ENCODE measurements at regions not wholly inside any gene's neighbourhood (a gene's known extent, or its start where the extent isn't known, plus 50 kb on each side); places are given as distances from the start of the nearest gene placed in this dataset.

DNA sequence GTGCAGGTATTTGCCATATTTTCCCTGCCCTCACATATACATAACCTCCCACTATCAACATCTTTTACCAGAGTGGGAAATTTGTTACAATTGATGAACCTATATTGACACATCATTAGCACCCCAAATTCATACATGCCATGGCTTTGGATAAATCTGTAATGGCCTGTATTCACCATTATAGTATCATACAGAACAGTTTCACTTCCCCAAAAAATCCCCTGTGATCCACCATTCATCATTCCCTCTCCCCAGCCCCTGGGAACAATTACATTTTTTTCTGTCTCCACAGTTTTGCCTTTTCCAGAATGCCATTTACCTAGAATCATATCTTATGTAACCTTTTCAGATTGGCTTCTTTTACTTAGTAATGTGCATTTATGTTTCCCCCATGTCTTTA is 494.5 kb downstream of the RNF144A start:
- Histone ChIP-seq H3K9me3 (ENCODE audit: control insufficient read depth in 3 of 3, low read length in 3 of 3) (no peaks in the 10 kb centered on the region), H3K4me1 (ENCODE audit: control insufficient read depth in 3 of 3, insufficient read depth in 3 of 3, low read length in 3 of 3) (no peaks in the 10 kb centered on the region), H3K4me3 (ENCODE audit: low read length in 3 of 3) (no peak overlapping the region), H3K36me3 (ENCODE audit: control insufficient read depth in 3 of 3, insufficient read depth in 3 of 3, low read length in 3 of 3) (no peaks in the 10 kb centered on the region), H3K27ac (ENCODE audit: low read depth, low read length) (no peak overlapping the region), H3K27me3 (ENCODE audit: control insufficient read depth in 3 of 3, insufficient read depth in 3 of 3, low read length in 3 of 3) (peaks cover 0 to 5% (median 3%) of the 10 kb centered on the region in 3 donors), H3K9ac (ENCODE audit: low read depth in 1 of 3, low read length in 3 of 3) (no peak overlapping the region)

DNA sequence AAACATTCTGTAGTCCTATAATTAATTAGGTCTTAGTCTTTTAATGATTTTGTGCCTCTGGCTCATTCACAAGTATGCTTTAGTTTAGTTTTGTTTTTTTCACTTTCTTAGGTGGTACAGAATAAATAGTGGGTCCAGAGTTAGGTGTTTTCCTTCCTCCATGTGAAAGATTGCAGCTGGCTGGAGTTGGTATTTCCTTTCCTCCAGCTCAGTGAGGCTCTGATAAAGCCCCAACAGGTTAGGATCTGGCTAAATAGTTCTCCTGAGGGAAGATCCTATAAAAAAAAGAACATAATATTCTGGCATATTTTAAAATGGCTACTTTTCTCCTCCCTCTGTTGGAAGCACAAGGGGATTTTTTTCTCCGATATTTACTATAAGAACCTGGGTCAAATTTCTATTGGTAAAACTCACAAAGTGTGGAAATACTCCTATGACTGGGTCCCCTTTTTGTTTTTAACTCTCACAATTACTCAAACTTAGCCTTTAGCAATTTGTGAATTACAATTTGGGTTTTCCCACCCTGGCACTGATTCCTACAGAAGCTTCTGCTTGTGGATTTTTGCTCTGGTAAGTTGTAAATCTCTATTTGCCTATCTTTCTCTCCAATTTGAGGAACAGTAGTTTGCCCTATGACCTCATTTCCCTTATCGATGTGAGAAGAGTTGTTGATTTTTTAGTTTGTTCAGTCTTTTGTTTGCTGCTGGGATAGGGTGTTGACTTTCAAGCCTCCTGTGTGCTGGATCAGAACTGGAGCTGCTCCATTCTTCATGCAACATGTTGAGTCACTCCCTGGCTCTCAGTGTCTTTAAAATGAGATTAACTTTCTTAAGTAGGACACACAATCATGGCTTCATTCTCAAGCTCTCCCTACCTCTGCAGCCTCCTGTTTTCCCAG is 500.9 kb downstream of the RNF144A start:
- Histone ChIP-seq H3K27ac (ENCODE audit: low read depth, low read length) (no peak overlapping the region), H3K9me3 (ENCODE audit: control insufficient read depth in 3 of 3, low read length in 3 of 3) (no peaks in the 10 kb centered on the region), H3K27me3 (ENCODE audit: control insufficient read depth in 3 of 3, insufficient read depth in 3 of 3, low read length in 3 of 3) (peaks cover 0 to 7% (median under 1%) of the 10 kb centered on the region in 3 donors), H3K36me3 (ENCODE audit: control insufficient read depth in 3 of 3, insufficient read depth in 3 of 3, low read length in 3 of 3) (no peaks in the 10 kb centered on the region), H3K9ac (ENCODE audit: low read depth in 1 of 3, low read length in 3 of 3) (no peak overlapping the region), H3K4me3 (ENCODE audit: low read length in 3 of 3) (no peak overlapping the region), H3K4me1 (ENCODE audit: control insufficient read depth in 3 of 3, insufficient read depth in 3 of 3, low read length in 3 of 3) (no peaks in the 10 kb centered on the region)

DNA sequence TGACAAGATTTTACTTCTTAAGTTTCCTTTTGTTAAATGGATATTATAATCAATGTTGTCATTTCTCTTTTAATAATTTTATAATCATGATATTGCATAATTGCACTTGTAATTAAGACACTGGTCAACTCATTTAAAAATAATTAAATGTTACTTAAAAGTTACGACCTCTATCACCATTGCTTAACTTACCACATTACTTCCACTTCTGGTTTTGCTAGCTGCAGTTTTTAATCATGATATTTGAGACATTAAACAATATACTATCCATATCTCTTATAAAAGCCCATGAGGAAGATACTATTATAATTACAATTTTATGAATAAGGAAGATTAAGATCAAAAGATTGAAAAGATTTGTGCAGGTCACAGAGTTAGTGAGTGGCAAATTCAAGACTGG is 502.0 kb downstream of the RNF144A start:
- no peaks in the 10 kb centered on the region for H3K4me1 ChIP-seq (ENCODE audit: control insufficient read depth in 3 of 3, insufficient read depth in 3 of 3, low read length in 3 of 3)
- no peaks in the 10 kb centered on the region for H3K36me3 ChIP-seq (ENCODE audit: control insufficient read depth in 3 of 3, insufficient read depth in 3 of 3, low read length in 3 of 3)
- H3K27ac ChIP-seq (ENCODE audit: low read depth, low read length), result no peak overlapping the region
- no peaks in the 10 kb centered on the region for H3K9me3 ChIP-seq (ENCODE audit: control insufficient read depth in 3 of 3, low read length in 3 of 3)
- H3K4me3 ChIP-seq (ENCODE audit: low read length in 3 of 3), result no peak overlapping the region
- H3K9ac ChIP-seq (ENCODE audit: low read depth in 1 of 3, low read length in 3 of 3), result no peak overlapping the region
- peaks cover 0 to 10% (median 3%) of the 10 kb centered on the region in 3 donors for H3K27me3 ChIP-seq (ENCODE audit: control insufficient read depth in 3 of 3, insufficient read depth in 3 of 3, low read length in 3 of 3)

DNA sequence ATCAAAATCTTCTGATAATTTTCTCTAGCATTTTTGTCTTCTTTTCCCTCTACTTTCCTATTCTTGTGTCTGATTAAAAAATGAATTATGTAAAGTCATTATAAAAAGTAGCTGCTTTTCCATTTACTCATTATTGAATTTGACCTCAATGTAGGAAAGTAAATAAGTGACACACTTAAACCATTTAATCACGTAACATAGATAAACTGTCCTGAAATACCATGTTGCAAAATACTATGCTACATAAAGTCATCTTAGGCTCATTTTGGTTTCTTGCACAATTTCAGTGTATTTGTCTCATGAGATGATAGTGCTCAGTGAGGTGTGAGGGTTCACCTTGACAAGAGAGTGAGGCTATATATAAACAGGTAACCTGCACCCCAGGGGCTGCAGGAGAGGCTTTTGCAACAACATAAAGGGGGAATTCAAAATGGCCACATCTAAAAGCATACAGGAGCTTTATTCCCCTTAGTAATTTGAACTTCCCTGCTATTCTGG is 502.7 kb downstream of the RNF144A start:
- Histone ChIP-seq H3K9me3 (ENCODE audit: control insufficient read depth in 3 of 3, low read length in 3 of 3) (no peaks in the 10 kb centered on the region), H3K9ac (ENCODE audit: low read depth in 1 of 3, low read length in 3 of 3) (no peak overlapping the region), H3K36me3 (ENCODE audit: control insufficient read depth in 3 of 3, insufficient read depth in 3 of 3, low read length in 3 of 3) (no peaks in the 10 kb centered on the region), H3K27ac (ENCODE audit: low read depth, low read length) (no peak overlapping the region), H3K4me1 (ENCODE audit: control insufficient read depth in 3 of 3, insufficient read depth in 3 of 3, low read length in 3 of 3) (no peaks in the 10 kb centered on the region), H3K27me3 (ENCODE audit: control insufficient read depth in 3 of 3, insufficient read depth in 3 of 3, low read length in 3 of 3) (peaks cover 0 to 10% (median 3%) of the 10 kb centered on the region in 3 donors), H3K4me3 (ENCODE audit: low read length in 3 of 3) (no peak overlapping the region)

DNA sequence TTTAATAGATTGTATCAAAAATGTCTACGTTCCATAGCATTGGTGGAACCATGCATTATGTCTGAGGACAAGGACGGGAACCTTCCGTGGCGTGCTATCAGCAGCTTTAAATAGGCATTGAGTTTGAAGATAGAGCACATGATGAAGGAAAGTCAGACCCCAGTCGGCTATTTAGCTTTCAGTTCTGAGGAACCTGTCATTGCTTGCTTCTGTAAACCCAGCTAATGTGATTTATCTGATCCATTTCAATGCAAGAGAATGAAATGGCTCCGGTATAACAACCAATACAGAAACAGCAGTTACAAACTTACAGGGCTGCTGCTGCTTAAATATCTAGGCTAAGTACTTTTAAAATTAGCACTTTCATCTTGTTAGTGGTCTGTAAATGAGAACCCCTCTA is 503.3 kb downstream of the RNF144A start:
- H3K27ac ChIP-seq (ENCODE audit: low read depth, low read length), result no peak overlapping the region
- H3K36me3 ChIP-seq (ENCODE audit: control insufficient read depth in 3 of 3, insufficient read depth in 3 of 3, low read length in 3 of 3), result no peaks in the 10 kb centered on the region
- no peak overlapping the region for H3K9ac ChIP-seq (ENCODE audit: low read depth in 1 of 3, low read length in 3 of 3)
- H3K4me3 ChIP-seq (ENCODE audit: low read length in 3 of 3), result no peak overlapping the region
- H3K4me1 ChIP-seq (ENCODE audit: control insufficient read depth in 3 of 3, insufficient read depth in 3 of 3, low read length in 3 of 3), result no peaks in the 10 kb centered on the region
- peaks cover 0 to 10% (median 3%) of the 10 kb centered on the region in 3 donors for H3K27me3 ChIP-seq (ENCODE audit: control insufficient read depth in 3 of 3, insufficient read depth in 3 of 3, low read length in 3 of 3)
- no peaks in the 10 kb centered on the region for H3K9me3 ChIP-seq (ENCODE audit: control insufficient read depth in 3 of 3, low read length in 3 of 3)

DNA sequence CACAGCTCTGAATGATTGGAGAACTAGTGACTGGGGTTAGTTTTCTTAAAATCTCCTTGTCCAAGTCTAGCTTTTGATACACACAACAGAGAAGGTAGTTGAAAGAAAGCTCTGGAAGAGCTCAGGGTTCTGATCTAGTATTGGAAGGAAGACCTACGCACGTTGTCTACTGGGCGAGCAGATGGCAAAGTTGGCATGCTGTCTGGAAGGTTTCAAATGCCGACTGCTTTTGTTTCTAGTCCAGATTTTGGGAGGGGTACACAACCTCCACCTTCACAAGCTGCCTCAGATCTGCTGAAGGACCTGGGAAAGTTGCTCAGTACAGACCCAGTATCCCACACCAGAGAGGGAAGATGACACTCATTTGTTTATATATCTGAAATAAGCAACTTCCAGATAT is 507.3 kb downstream of the RNF144A start:
- Histone ChIP-seq H3K27ac (ENCODE audit: low read depth, low read length) (no peak overlapping the region), H3K9ac (ENCODE audit: low read depth in 1 of 3, low read length in 3 of 3) (no peak overlapping the region), H3K27me3 (ENCODE audit: control insufficient read depth in 3 of 3, insufficient read depth in 3 of 3, low read length in 3 of 3) (peaks cover 3 to 19% (median 6%) of the 10 kb centered on the region in 3 donors), H3K9me3 (ENCODE audit: control insufficient read depth in 3 of 3, low read length in 3 of 3) (no peaks in the 10 kb centered on the region), H3K4me1 (ENCODE audit: control insufficient read depth in 3 of 3, insufficient read depth in 3 of 3, low read length in 3 of 3) (no peaks in the 10 kb centered on the region), H3K4me3 (ENCODE audit: low read length in 3 of 3) (no peak overlapping the region), H3K36me3 (ENCODE audit: control insufficient read depth in 3 of 3, insufficient read depth in 3 of 3, low read length in 3 of 3) (no peaks in the 10 kb centered on the region)

DNA sequence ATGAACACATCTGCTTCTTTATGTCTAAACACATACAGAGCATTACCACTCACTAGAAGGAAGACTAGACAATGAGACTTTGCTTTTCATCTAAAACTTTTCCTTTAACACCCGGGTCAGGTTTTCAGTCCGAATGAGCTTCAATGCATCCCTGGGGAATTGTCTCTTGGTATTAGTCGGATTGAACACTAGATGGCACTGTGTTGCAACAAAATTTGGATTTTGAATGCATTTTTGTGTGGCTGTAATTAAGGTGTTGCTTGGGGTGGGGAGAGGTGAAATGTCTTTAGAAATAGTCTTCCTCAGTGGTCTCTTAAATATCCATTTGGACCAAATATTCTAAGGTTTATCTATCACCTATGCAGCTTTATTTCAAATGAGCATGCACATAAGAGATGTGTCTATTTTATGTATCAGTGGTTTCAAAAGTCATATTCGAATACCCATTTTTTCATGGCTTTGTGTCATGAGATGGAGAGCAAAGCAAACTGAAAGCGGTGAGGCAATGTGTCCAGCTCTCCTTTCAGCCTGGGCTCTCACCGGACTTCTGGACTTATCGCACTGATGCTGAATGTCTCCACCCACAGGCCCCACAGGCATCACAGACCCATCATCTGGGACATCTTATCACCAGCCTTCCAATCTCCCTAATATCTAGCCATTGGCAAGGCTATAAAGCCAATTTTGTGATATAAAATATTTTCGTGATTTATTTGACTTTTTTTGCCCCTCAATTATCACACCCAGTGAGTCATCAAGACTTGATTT is 510.3 kb downstream of the RNF144A start:
- Histone ChIP-seq H3K4me3 (ENCODE audit: low read length in 3 of 3) (no peak overlapping the region), H3K9ac (ENCODE audit: low read depth in 1 of 3, low read length in 3 of 3) (no peak overlapping the region), H3K4me1 (ENCODE audit: control insufficient read depth in 3 of 3, insufficient read depth in 3 of 3, low read length in 3 of 3) (peaks cover 0 to 3% (median 2%) of the 10 kb centered on the region in 3 donors), H3K27ac (ENCODE audit: low read depth, low read length) (no peak overlapping the region), H3K9me3 (ENCODE audit: control insufficient read depth in 3 of 3, low read length in 3 of 3) (no peaks in the 10 kb centered on the region), H3K27me3 (ENCODE audit: control insufficient read depth in 3 of 3, insufficient read depth in 3 of 3, low read length in 3 of 3) (peaks cover 11 to 25% (median 16%) of the 10 kb centered on the region in 3 donors), H3K36me3 (ENCODE audit: control insufficient read depth in 3 of 3, insufficient read depth in 3 of 3, low read length in 3 of 3) (no peaks in the 10 kb centered on the region)

DNA sequence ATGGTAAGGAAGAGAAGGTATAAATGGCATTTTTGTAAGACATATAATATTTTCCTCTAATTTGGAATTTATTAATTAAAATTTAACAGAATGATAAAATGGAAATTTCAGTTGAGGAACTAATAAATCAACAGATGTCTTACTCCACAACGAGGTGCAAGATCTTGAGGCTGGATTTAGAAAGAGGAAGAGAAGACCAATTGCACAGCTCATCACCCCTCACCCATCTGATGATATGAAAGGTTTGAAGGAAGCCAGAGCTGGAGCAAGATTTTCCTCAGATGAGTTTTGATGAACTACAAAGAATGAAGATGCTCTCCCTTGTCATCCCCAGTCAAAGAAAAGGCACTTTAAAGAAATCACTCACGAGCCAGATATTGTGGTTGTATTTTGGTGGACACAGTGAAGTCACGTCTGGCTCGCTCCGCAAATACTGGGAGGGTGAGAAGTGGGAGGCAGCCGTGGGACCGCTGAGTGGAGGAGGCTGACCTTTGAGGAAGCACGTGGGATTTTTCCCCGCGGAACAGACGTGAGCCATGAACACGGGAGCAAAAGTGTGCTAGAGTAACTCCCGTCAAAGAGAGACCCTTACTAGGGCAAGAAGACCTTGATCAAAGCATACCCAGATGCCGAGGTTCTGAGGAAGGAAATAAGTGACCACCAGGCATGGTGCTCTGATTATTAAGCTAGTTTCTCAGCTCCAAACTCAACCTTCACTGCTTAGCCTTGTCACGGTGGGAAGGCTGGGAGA is 511.4 kb downstream of the RNF144A start:
- no peak overlapping the region for H3K9ac ChIP-seq (ENCODE audit: low read depth in 1 of 3, low read length in 3 of 3)
- H3K27ac ChIP-seq (ENCODE audit: low read depth, low read length), result no peak overlapping the region
- H3K4me3 ChIP-seq (ENCODE audit: low read length in 3 of 3), result no peak overlapping the region
- peaks cover 0 to 5% (median 0%) of the 10 kb centered on the region in 3 donors for H3K9me3 ChIP-seq (ENCODE audit: control insufficient read depth in 3 of 3, low read length in 3 of 3)
- peaks cover 8 to 26% (median 21%) of the 10 kb centered on the region in 3 donors for H3K27me3 ChIP-seq (ENCODE audit: control insufficient read depth in 3 of 3, insufficient read depth in 3 of 3, low read length in 3 of 3)
- H3K4me1 ChIP-seq (ENCODE audit: control insufficient read depth in 3 of 3, insufficient read depth in 3 of 3, low read length in 3 of 3), result peaks cover 0 to 3% (median 2%) of the 10 kb centered on the region in 3 donors
- no peaks in the 10 kb centered on the region for H3K36me3 ChIP-seq (ENCODE audit: control insufficient read depth in 3 of 3, insufficient read depth in 3 of 3, low read length in 3 of 3)

DNA sequence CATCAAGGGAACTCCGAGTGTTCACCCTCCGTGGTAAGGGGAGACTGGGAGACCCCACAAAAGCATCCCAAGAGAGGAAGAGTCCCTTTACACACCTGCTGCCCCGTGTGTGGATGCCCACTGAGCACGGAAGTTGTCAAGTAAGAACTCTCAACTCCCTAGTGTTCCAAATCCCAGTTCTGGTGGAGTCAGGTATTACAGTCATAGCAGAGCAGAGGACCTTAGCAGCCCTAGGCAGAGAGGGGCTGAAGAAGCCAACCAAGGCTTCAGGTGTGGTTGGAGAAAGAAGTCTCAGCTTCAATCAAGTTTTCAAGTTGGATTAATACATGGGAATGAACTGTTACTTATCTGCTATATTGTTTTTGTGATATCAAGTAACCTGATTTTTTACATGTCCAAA is 512.5 kb downstream of the RNF144A start:
- H3K9me3 ChIP-seq (ENCODE audit: control insufficient read depth in 3 of 3, low read length in 3 of 3), result peaks cover 0 to 9% (median 9%) of the 10 kb centered on the region in 3 donors
- H3K9ac ChIP-seq (ENCODE audit: low read depth in 1 of 3, low read length in 3 of 3), result no peak overlapping the region
- H3K4me3 ChIP-seq (ENCODE audit: low read length in 3 of 3), result no peak overlapping the region
- H3K27ac ChIP-seq (ENCODE audit: low read depth, low read length), result no peak overlapping the region
- H3K27me3 ChIP-seq (ENCODE audit: control insufficient read depth in 3 of 3, insufficient read depth in 3 of 3, low read length in 3 of 3), result peaks cover 8 to 29% (median 21%) of the 10 kb centered on the region in 3 donors
- no peaks in the 10 kb centered on the region for H3K36me3 ChIP-seq (ENCODE audit: control insufficient read depth in 3 of 3, insufficient read depth in 3 of 3, low read length in 3 of 3)
- H3K4me1 ChIP-seq (ENCODE audit: control insufficient read depth in 3 of 3, insufficient read depth in 3 of 3, low read length in 3 of 3), result peaks cover 0 to 3% (median 2%) of the 10 kb centered on the region in 3 donors
